Activated CD8-positive, alpha-beta T cell treated with anti-CD3 and anti-CD28 coated beads for 36 hours (primary cell): ENCODE measurements at regions not wholly inside any gene's neighbourhood (a gene's known extent, or its start where the extent isn't known, plus 50 kb on each side); places are given as distances from the start of the nearest gene placed in this dataset.

ENCODE experiments used
- ATAC-seq: fragments of 200-7000 bp; cut with Tn5 transposase; one replicate; pipeline ENCODE4 v1.10.0; 2021; ENCODE audit warnings: mild to moderate bottlenecking, moderate library complexity
- CTCF ChIA-PET: fragments of 350-600 bp; sonication (Branson Sonifier 250); formaldehyde crosslinking; loops from one replicate; lab custom pipeline; 2021; ENCODE audit warnings: antibody characterized with exemption; lab: Charles Lee
- POLR2A ChIA-PET: fragments of 350-600 bp; sonication (Branson Sonifier 250); formaldehyde crosslinking; loops from one replicate; lab custom pipeline; 2021; ENCODE audit warnings: antibody characterized with exemption; lab: Charles Lee
- DNase-seq: peaks from one replicate; pipeline ENCODE4 v3.0.0-alpha.2; 2020
- H3K27ac Mint-ChIP-seq: one replicate; pipeline ENCODE4 v1.8.0; 2021; ENCODE audit warnings: mild to moderate bottlenecking, mixed read lengths
- H3K27me3 Mint-ChIP-seq: one replicate; pipeline ENCODE4 v1.8.0; 2021; ENCODE audit warnings: mixed read lengths
- H3K36me3 Mint-ChIP-seq: one replicate; pipeline ENCODE4 v1.8.0; 2021; ENCODE audit warnings: low read depth, mixed read lengths
- H3K4me1 Mint-ChIP-seq: one replicate; pipeline ENCODE4 v1.8.0; 2021; ENCODE audit warnings: low read depth, mixed read lengths
- H3K4me3 Mint-ChIP-seq: one replicate; pipeline ENCODE4 v1.8.0; 2021; ENCODE audit warnings: mild to moderate bottlenecking, moderate library complexity, mixed read lengths
- H3K9me3 Mint-ChIP-seq: one replicate; pipeline ENCODE4 v1.8.0; 2021; ENCODE audit warnings: mixed read lengths
- intact Hi-C: fragments of 100-400 bp; cut with micrococcal nuclease; formaldehyde crosslinking; loops from one replicate; pipeline ENCODE4 v1.10.0; 2022
- TF ChIP-seq, protein P1 (sequence below): fragments of 200-600 bp; IDR thresholded peaks from one replicate; pipeline ENCODE4 v1.8.0; 2022; ENCODE audit warnings: antibody characterized with exemption, mild to moderate bottlenecking

GRCh38 chr5:60346393-60346792 is 353.6 kb downstream of the DEPDC1B start:
- Mint-ChIP-seq H3K36me3 (no peaks in the 10 kb centered on the region), H3K27ac (no peak overlapping the region), H3K4me1 (no peaks in the 10 kb centered on the region), H3K9me3 (no peaks in the 10 kb centered on the region), H3K27me3 (no peaks in the 10 kb centered on the region), H3K4me3 (no peak overlapping the region)
- DNase-seq (no peak), ATAC-seq (no peak)
- POLR2A ChIA-PET = no interaction called here
- CTCF ChIA-PET = interaction anchor here (0.8 kb wide), 1 partner anchor 11 kb away, joined by 3 read pairs; no protein-coding TSS in a partner anchor
- intact Hi-C loops = no loop called here
- TF ChIP-seq, protein P1, sequence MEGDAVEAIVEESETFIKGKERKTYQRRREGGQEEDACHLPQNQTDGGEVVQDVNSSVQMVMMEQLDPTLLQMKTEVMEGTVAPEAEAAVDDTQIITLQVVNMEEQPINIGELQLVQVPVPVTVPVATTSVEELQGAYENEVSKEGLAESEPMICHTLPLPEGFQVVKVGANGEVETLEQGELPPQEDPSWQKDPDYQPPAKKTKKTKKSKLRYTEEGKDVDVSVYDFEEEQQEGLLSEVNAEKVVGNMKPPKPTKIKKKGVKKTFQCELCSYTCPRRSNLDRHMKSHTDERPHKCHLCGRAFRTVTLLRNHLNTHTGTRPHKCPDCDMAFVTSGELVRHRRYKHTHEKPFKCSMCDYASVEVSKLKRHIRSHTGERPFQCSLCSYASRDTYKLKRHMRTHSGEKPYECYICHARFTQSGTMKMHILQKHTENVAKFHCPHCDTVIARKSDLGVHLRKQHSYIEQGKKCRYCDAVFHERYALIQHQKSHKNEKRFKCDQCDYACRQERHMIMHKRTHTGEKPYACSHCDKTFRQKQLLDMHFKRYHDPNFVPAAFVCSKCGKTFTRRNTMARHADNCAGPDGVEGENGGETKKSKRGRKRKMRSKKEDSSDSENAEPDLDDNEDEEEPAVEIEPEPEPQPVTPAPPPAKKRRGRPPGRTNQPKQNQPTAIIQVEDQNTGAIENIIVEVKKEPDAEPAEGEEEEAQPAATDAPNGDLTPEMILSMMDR = no peak

- Mint-ChIP-seq H3K4me1 (peaks cover 5% of the 10 kb centered on the region), H3K27me3 (no peaks in the 10 kb centered on the region), H3K4me3 (no peak overlapping the region), H3K27ac (no peak overlapping the region), H3K9me3 (no peaks in the 10 kb centered on the region), H3K36me3 (no peaks in the 10 kb centered on the region)
- DNase-seq (no peak), ATAC-seq (no peak)
- POLR2A ChIA-PET = no interaction called here
- TF ChIP-seq, protein P1 = no peak
- intact Hi-C loops = no loop called here
- CTCF ChIA-PET = no interaction called here
These were observed 356.9 kb downstream of the DEPDC1B start for GRCh38 chr5:60343102-60343501.

DNA sequence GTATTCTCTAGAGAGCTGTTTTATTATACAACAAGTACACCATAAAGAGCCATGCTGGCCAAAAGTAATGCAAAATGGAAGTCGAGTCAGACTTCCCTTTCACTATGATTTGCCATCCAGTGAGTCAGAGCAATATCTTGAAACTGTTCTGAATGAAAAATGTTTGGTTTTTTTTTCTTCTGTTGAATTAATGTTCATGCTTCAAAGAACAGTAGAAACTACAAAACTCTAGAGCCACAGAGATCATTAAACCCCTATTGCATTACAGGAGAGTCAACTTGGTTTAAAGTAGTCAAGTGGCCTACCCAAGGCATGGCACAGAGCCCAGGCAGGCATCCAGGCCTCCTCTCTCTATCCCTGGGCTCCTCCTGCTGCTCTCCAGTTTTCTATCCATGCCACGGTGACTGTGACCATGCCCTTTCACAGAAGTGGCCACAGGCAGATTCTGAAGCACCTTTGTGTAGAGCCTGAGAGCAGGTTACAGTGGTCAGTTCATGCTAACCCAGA is 358.9 kb downstream of the DEPDC1B start:
- TF ChIP-seq, protein P1 = no peak
- DNase-seq = peak; percentile 3
- intact Hi-C loops = no loop called here
- ATAC-seq = peak; percentile 47
- no peaks in the 10 kb centered on the region for H3K9me3 Mint-ChIP-seq
- no peaks in the 10 kb centered on the region for H3K36me3 Mint-ChIP-seq
- CTCF ChIA-PET = no interaction called here
- H3K4me3 Mint-ChIP-seq = no peak overlapping the region
- peaks cover 5% of the 10 kb centered on the region for H3K4me1 Mint-ChIP-seq
- no peaks in the 10 kb centered on the region for H3K27me3 Mint-ChIP-seq
- H3K27ac Mint-ChIP-seq = no peak overlapping the region
- POLR2A ChIA-PET = interaction anchor here (0.5 kb wide), 1 partner anchor 133 kb away, joined by 3 read pairs; no protein-coding TSS in a partner anchor

- Mint-ChIP-seq H3K4me3 (no peak overlapping the region), H3K27ac (no peak overlapping the region), H3K27me3 (peaks cover 2% of the 10 kb centered on the region), H3K4me1 (peaks cover 5% of the 10 kb centered on the region), H3K9me3 (no peaks in the 10 kb centered on the region), H3K36me3 (no peaks in the 10 kb centered on the region)
- intact Hi-C loops = no loop called here
- no peak for DNase-seq
- ChIA-PET CTCF (no interaction called here), POLR2A (no interaction called here)
- no peak for ATAC-seq
- TF ChIP-seq, protein P1 = no peak
These were observed 359.6 kb downstream of the DEPDC1B start for GRCh38 chr5:60340326-60340725.

DNA sequence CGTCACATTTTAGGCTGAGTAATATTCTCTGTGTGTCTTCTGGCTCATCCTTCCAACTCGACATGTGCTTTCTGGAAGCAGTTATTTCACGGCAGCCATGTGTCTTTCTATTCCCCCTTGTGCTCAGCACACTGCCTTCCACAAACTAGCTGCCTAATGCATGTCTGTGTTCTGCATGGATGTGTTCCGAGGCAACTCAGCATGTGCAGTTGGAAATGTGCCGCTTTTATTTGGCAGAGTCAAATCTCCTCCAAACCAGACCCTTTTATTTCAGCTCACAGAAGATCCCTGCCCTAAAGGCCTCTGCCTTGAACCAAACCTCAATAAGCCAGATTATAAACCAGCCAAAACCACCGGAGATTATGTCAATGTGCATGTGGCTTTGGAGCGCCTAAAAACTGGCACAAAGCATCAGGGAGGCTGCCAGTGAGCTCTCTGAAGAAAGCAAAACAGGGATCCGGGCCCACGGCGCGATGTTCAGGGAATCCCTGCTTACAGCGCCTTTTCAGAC is 360.2 kb downstream of the DEPDC1B start:
- intact Hi-C loops = no loop called here
- DNase-seq (no peak), ATAC-seq (no peak)
- Mint-ChIP-seq H3K4me1 (peaks cover 5% of the 10 kb centered on the region), H3K36me3 (no peaks in the 10 kb centered on the region), H3K27ac (no peak overlapping the region), H3K4me3 (no peak overlapping the region), H3K27me3 (peaks cover 2% of the 10 kb centered on the region), H3K9me3 (no peaks in the 10 kb centered on the region)
- POLR2A ChIA-PET = no interaction called here
- TF ChIP-seq, protein P1 = no peak
- CTCF ChIA-PET = no interaction called here
